PC-3 (cell line): ENCODE measurements at regions not wholly inside any gene's neighbourhood (a gene's known extent, or its start where the extent isn't known, plus 50 kb on each side); places are given as distances from the start of the nearest gene placed in this dataset.

ENCODE experiments used
- CTCF ChIP-seq: fragments of 300-600 bp; sonication (generic); conservative IDR thresholded peaks from 2 replicates; pipeline ENCODE4 v1.5.1; 2017; ENCODE audit warnings: antibody characterized with exemption, low read depth, mild to moderate bottlenecking, low read length
- EZH2 ChIP-seq: fragments of 300-600 bp; sonication (generic); IDR thresholded peaks from one replicate; pipeline ENCODE4 v1.6.1; 2017; ENCODE audit warnings: antibody characterized with exemption, mild to moderate bottlenecking, low read length; ENCODE audit not compliant: unreplicated experiment
- EZH2phosphoT487 ChIP-seq: fragments of 300-600 bp; sonication (generic); IDR thresholded peaks from 2 replicates; pipeline ENCODE4 v1.6.1; 2018; ENCODE audit warnings: mild to moderate bottlenecking, antibody characterized with exemption, low read length, borderline replicate concordance

GRCh38 chr10:33837736-33838135 is 503.3 kb upstream of the NRP1 start:
- TF ChIP-seq CTCF = peak; percentile 26; the same call in 1 of the 2 replicates
- no peak for TF ChIP-seq EZH2phosphoT487
- no peak for TF ChIP-seq EZH2
